A549 (cell line): ENCODE measurements at regions not wholly inside any gene's neighbourhood (a gene's known extent, or its start where the extent isn't known, plus 50 kb on each side); places are given as distances from the start of the nearest gene placed in this dataset.
"Not testable (repeated sequence)": the region's sequence is repeated elsewhere in the genome, so short reads cannot be mapped to it uniquely, and the experiment has no call there.

Experiments
- ATAC-seq, 2 experiments: fragments of 200-7000 bp in 1 of 2; fragments of >200 bp in 1 of 2; cut with Nextera tagmentation in 1 of 2; cut with Tn5 transposase in 1 of 2; 3 replicates each; pipeline versions ENCODE4 v1.8.0 to v1.9.1; 2018 to 2020; ENCODE audit warnings: mild to moderate bottlenecking in 1 of 2, moderate library complexity in 1 of 2
- CTCF ChIA-PET: fragments of 300-600 bp; sonication (Branson Sonifier 250); formaldehyde crosslinking; extraction: SDS; loops from one replicate; lab custom pipeline; 2021; ENCODE audit warnings: antibody characterized with exemption, inconsistent platforms; lab: Yijun Ruan, JAX
- POLR2A ChIA-PET: fragments of 350-600 bp; formaldehyde crosslinking; extraction: SDS; loops from one replicate; lab custom pipeline; 2021; ENCODE audit warnings: antibody characterized with exemption, inconsistent platforms; lab: Yijun Ruan, JAX
- DNase-seq, 2 experiments: peaks; one replicate each; pipeline versions ENCODE4 v3.0.0 to v3.0.0-alpha.2; 2011 to 2016; ENCODE audit warnings: low read depth in 1 of 2, low spot score in 1 of 2
- FAIRE-seq: peaks from 2 replicates; lab custom pipeline; 2011; peaks lifted over from hg19 to GRCh38; lab: Jason Lieb, UNC
- H3K27ac ChIP-seq, 2 experiments: fragments of >200 bp; sonication (Bioruptor Twin); formaldehyde crosslinking; 3 replicates each; pipeline ENCODE4 v1.5.1; 2016 to 2017
- H3K4me1 ChIP-seq: fragments of >200 bp; sonication (Bioruptor Twin); formaldehyde crosslinking; 3 replicates; pipeline ENCODE4 v1.6.1; 2016
- H3K4me2 ChIP-seq: fragments of >200 bp; sonication (Bioruptor Twin); formaldehyde crosslinking; 3 replicates; pipeline ENCODE4 v1.6.1; 2016
- H3K4me3 ChIP-seq: fragments of >200 bp; sonication (Bioruptor Twin); formaldehyde crosslinking; 3 replicates; pipeline ENCODE4 v1.5.1; 2016
- H3K9me3 ChIP-seq: fragments of >200 bp; sonication (Bioruptor Twin); formaldehyde crosslinking; 3 replicates; pipeline ENCODE4 v1.6.1; 2016
- ATOH8 ChIP-seq: fragments of 250-450 bp; sonication (Bioruptor Pico); IDR thresholded peaks from 2 replicates; pipeline ENCODE4 v1.5.0; 2020; ENCODE audit warnings: low read depth, mild to moderate bottlenecking, moderate library complexity
- CEBPB ChIP-seq, 2 experiments: fragments of >200 bp in 1 of 2; sonication (Bioruptor Twin) in 1 of 2; formaldehyde crosslinking in 1 of 2; IDR thresholded peaks; 2 replicates each; pipeline ENCODE4 v1.6.1; 2012 to 2016
- CHD2 ChIP-seq: fragments of 150-350 bp; IDR thresholded peaks from 2 replicates; pipeline ENCODE4 v1.6.1; 2014; ENCODE audit warnings: low read length; ENCODE audit not compliant: partially characterized antibody
- E2F6 ChIP-seq: IDR thresholded peaks from 2 replicates; pipeline ENCODE4 v1.6.1; 2012; ENCODE audit warnings: low read depth, borderline replicate concordance
- EHF ChIP-seq: fragments of 250-450 bp; sonication (Bioruptor Pico); IDR thresholded peaks from 2 replicates; pipeline ENCODE4 v1.5.0; 2020; ENCODE audit warnings: mild to moderate bottlenecking
- FOSB ChIP-seq: fragments of 250-450 bp; sonication (Bioruptor Pico); IDR thresholded peaks from 2 replicates; pipeline ENCODE4 v1.5.0; 2020; ENCODE audit warnings: mild to moderate bottlenecking, moderate library complexity
- HES2 ChIP-seq: fragments of >200 bp; sonication (Bioruptor Twin); formaldehyde crosslinking; IDR thresholded peaks from 2 replicates; pipeline ENCODE4 v1.6.1; 2016
- HEYL ChIP-seq: fragments of 250-450 bp; sonication (Bioruptor Pico); IDR thresholded peaks from 2 replicates; pipeline ENCODE4 v1.8.0; 2021; ENCODE audit warnings: mild to moderate bottlenecking, moderate library complexity
- HOXB13 ChIP-seq: fragments of 250-450 bp; sonication (Bioruptor Pico); IDR thresholded peaks from 2 replicates; pipeline ENCODE4 v1.5.0; 2020; ENCODE audit warnings: low read depth, mild to moderate bottlenecking, moderate library complexity
- HOXB5 ChIP-seq: fragments of 250-450 bp; sonication (Bioruptor Pico); IDR thresholded peaks from 2 replicates; pipeline ENCODE4 v1.5.0; 2020; ENCODE audit warnings: mild to moderate bottlenecking, moderate library complexity
- MAX ChIP-seq: IDR thresholded peaks from 2 replicates; pipeline ENCODE4 v1.6.1; 2012
- MAZ ChIP-seq: fragments of 150-350 bp; IDR thresholded peaks from 2 replicates; pipeline ENCODE4 v1.6.1; 2014; ENCODE audit warnings: antibody characterized with exemption, low read depth, low read length, borderline replicate concordance
- NPAS2 ChIP-seq: fragments of 250-450 bp; sonication (Bioruptor Pico); IDR thresholded peaks from 2 replicates; pipeline ENCODE4 v1.8.0; 2022; ENCODE audit warnings: mild to moderate bottlenecking, moderate library complexity, borderline replicate concordance
- PBX3 ChIP-seq: IDR thresholded peaks from 2 replicates; pipeline ENCODE4 v1.6.1; 2012
- POLR2AphosphoS2 ChIP-seq: conservative IDR thresholded peaks from 2 replicates; pipeline ENCODE4 v1.6.1; 2012; ENCODE audit warnings: low read length, improper control_type of control experiment, inconsistent platforms
- RCOR1 ChIP-seq: fragments of 150-350 bp; IDR thresholded peaks from 2 replicates; pipeline ENCODE4 v1.6.1; 2014; ENCODE audit warnings: antibody characterized with exemption, low read length, low read depth
- REST ChIP-seq: fragments of 200-600 bp; sonication (generic); IDR thresholded peaks from 2 replicates; pipeline ENCODE4 v1.6.1; 2016; ENCODE audit warnings: antibody characterized with exemption, mild to moderate bottlenecking, moderate library complexity
- TFCP2L1 ChIP-seq: fragments of 250-450 bp; sonication (Bioruptor Pico); IDR thresholded peaks from 2 replicates; pipeline ENCODE4 v1.5.0; 2021; ENCODE audit warnings: mild to moderate bottlenecking
- USF2 ChIP-seq: fragments of 450-650 bp; IDR thresholded peaks from 2 replicates; pipeline ENCODE4 v1.6.1; 2014; ENCODE audit warnings: antibody characterized with exemption
- ZFP36 ChIP-seq: fragments of 450-650 bp; IDR thresholded peaks from 2 replicates; pipeline ENCODE4 v1.6.1; 2014; ENCODE audit warnings: borderline replicate concordance; ENCODE audit not compliant: partially characterized antibody
- ZNF302 ChIP-seq: fragments of 250-450 bp; sonication (Bioruptor Pico); IDR thresholded peaks from 2 replicates; pipeline ENCODE4 v1.9.0; 2021; ENCODE audit warnings: inconsistent platforms, mild to moderate bottlenecking, moderate library complexity
- ZSCAN20 ChIP-seq: fragments of 250-450 bp; sonication (Bioruptor Pico); IDR thresholded peaks from 2 replicates; pipeline ENCODE4 v1.8.0; 2022; ENCODE audit warnings: mild to moderate bottlenecking, moderate library complexity
- WGBS: methylation state at CpG from one replicate; pipeline ENCODE4 v1.1.6; 2017; ENCODE audit errors: missing lambda C conversion rate; 5-methylcytosine and 5-hydroxymethylcytosine counted together

GRCh38 chr6:8623441-8623840 is 188.1 kb upstream of the SLC35B3 start (continued):
- TF ChIP-seq REST (no peak), MAZ (no peak), USF2 (no peak), ZNF302 (CRISPR knock-in tag) (no peak), CEBPB (IDR thresholded peaks at IDR 0.05) (no peak)

- CTCF ChIA-PET, result interaction anchor here (0.7 to 1.0 kb wide), 2 partner anchors 9 to 121 kb away, joined by 3 read pairs; no protein-coding TSS in a partner anchor
- no peak for TF ChIP-seq PBX3
- TF ChIP-seq RCOR1, result no peak
- TF ChIP-seq TFCP2L1 (CRISPR knock-in tag), result no peak
- TF ChIP-seq ZSCAN20 (CRISPR knock-in tag), result no peak
- no peak for TF ChIP-seq HOXB5
- H3K4me2 ChIP-seq, result no peak overlapping the region
- FAIRE-seq (no peak), ATAC-seq (no peak), DNase-seq (no peak)
- no peaks in the 10 kb centered on the region for H3K4me1 ChIP-seq
- H3K9me3 ChIP-seq, result no peaks in the 10 kb centered on the region
- H3K27ac ChIP-seq, result no peak overlapping the region
- no peak overlapping the region for H3K4me3 ChIP-seq
- POLR2A ChIA-PET, result no interaction called here
- 26% methylated on average over 6 of the region's 8 CpGs for WGBS
Measured at GRCh38 chr6:8619853-8620252, 184.5 kb upstream of the SLC35B3 start.

- 8% methylated on average over 2 of the region's 5 CpGs for WGBS
- ATAC-seq, H3K9me3 ChIP-seq, POLR2A ChIA-PET, H3K27ac ChIP-seq, H3K4me2 ChIP-seq, H3K4me3 ChIP-seq, DNase-seq, H3K4me1 ChIP-seq, FAIRE-seq: not testable (repeated sequence)
- CTCF ChIA-PET, result interaction anchor here (0.7 to 1.0 kb wide), 2 partner anchors 9 to 120 kb away, joined by 3 read pairs; no protein-coding TSS in a partner anchor
Measured at GRCh38 chr6:8619408-8619807, 184.1 kb upstream of the SLC35B3 start.

GRCh38 chr6:8608737-8609136 is 173.4 kb upstream of the SLC35B3 start:
- TF ChIP-seq HOXB13, result no peak
- no peak for TF ChIP-seq MAX
- TF ChIP-seq ZFP36, result no peak
- TF ChIP-seq EHF, result no peak
- no peak for TF ChIP-seq NPAS2
- TF ChIP-seq ZNF302 (CRISPR knock-in tag), result no peak
- no peak for TF ChIP-seq FOSB (CRISPR knock-in tag)
- TF ChIP-seq PBX3, result no peak
- TF ChIP-seq E2F6, result no peak
- no peak for TF ChIP-seq RCOR1
- TF ChIP-seq HES2, result no peak
- no peak for TF ChIP-seq POLR2AphosphoS2
- TF ChIP-seq ATOH8 (CRISPR knock-in tag), result no peak
- TF ChIP-seq HEYL (CRISPR knock-in tag), result no peak
- no peak for TF ChIP-seq CHD2
- no peak for TF ChIP-seq HOXB5
- FAIRE-seq, result no peak
- WGBS, result 15% methylated on average over 5 of the region's 5 CpGs

More at GRCh38 chr6:8608737-8609136, 173.4 kb upstream of the SLC35B3 start:
- Histone ChIP-seq H3K4me3 (no peak overlapping the region), H3K4me2 (no peak overlapping the region), H3K9me3 (no peaks in the 10 kb centered on the region), H3K27ac (no peak overlapping the region), H3K4me1 (no peaks in the 10 kb centered on the region)
- ATAC-seq, result no peak
- ChIA-PET POLR2A (no interaction called here), CTCF (no interaction called here)
- no peak for DNase-seq
